ENCODE measurements at regions not wholly inside any gene's neighbourhood (a gene's known extent, or its start where the extent isn't known, plus 50 kb on each side); places are given as distances from the start of the nearest gene placed in this dataset.

- DNase-seq: no peak
Observed at GRCh38 chr10:21264271-21264670, 261.2 kb downstream of the SKIDA1 start.

- no peak for DNase-seq
Observed at GRCh38 chr10:21263839-21264238, 261.6 kb downstream of the SKIDA1 start.

GRCh38 chr10:21263263-21263803 is 262.1 kb downstream of the SKIDA1 start:
- no peak for DNase-seq

- DNase-seq: peak in 35 of 56 donors; percentile 2 to 81 (median 28)
Observed at GRCh38 chr10:21261842-21262294, 263.6 kb downstream of the SKIDA1 start.

GRCh38 chr10:21260506-21261149 is 264.9 kb downstream of the SKIDA1 start:
- DNase-seq: peak in 13 of 56 donors; percentile 1 to 48 (median 19)

GRCh38 chr10:21260066-21260465 is 265.4 kb downstream of the SKIDA1 start:
- DNase-seq: peak in 9 of 56 donors; percentile 0 to 42 (median 11)

GRCh38 chr10:21257919-21258318 is 267.6 kb downstream of the SKIDA1 start:
- no peak for DNase-seq

GRCh38 chr10:21257191-21257590 is 268.3 kb downstream of the SKIDA1 start:
- DNase-seq: no peak

- no peak for DNase-seq
Observed at GRCh38 chr10:21249435-21249834, 276.0 kb downstream of the SKIDA1 start.

- DNase-seq: no peak
Observed at GRCh38 chr10:21247592-21247991, 277.9 kb downstream of the SKIDA1 start.

- no peak for DNase-seq
Observed at GRCh38 chr10:21246178-21246577, 279.3 kb downstream of the SKIDA1 start.

- DNase-seq: no peak
Observed at GRCh38 chr10:21243748-21244257, 281.7 kb downstream of the SKIDA1 start.

GRCh38 chr10:21242915-21243314 is 282.6 kb downstream of the SKIDA1 start:
- no peak for DNase-seq

- no peak for DNase-seq
Observed at GRCh38 chr10:21238717-21239116, 286.8 kb downstream of the SKIDA1 start.

GRCh38 chr10:21238044-21238443 is 287.4 kb downstream of the SKIDA1 start:
- DNase-seq: no peak

GRCh38 chr10:21234761-21235160 is 290.7 kb downstream of the SKIDA1 start:
- DNase-seq: no peak

- DNase-seq: no peak
Observed at GRCh38 chr10:21230219-21230618, 295.3 kb downstream of the SKIDA1 start.

- DNase-seq: no peak
Observed at GRCh38 chr10:21217748-21218367, 307.6 kb downstream of the SKIDA1 start.

GRCh38 chr10:21217107-21217506 is 308.4 kb downstream of the SKIDA1 start:
- DNase-seq: no peak

GRCh38 chr10:21214329-21214728 is 311.2 kb downstream of the SKIDA1 start:
- no peak for DNase-seq

- DNase-seq: no peak
Observed at GRCh38 chr10:21213381-21213780, 312.1 kb downstream of the SKIDA1 start.

GRCh38 chr10:21212912-21213311 is 312.6 kb downstream of the SKIDA1 start:
- DNase-seq: no peak

- DNase-seq: no peak
Observed at GRCh38 chr10:21212348-21212747, 313.1 kb downstream of the SKIDA1 start.

Measured in nucleus accumbens (tissue), 56 donors.